K562 (cell line): ENCODE measurements at regions not wholly inside any gene's neighbourhood (a gene's known extent, or its start where the extent isn't known, plus 50 kb on each side); places are given as distances from the start of the nearest gene placed in this dataset.

Source experiments
- ATAC-seq: fragments of 200-7000 bp; cut with Tn5 transposase; 3 replicates; pipeline ENCODE4 v1.9.1; 2020; ENCODE audit warnings: moderate library complexity
- BruUV-seq: library from RNA; stranded (reverse); fragments of 400-500 nt; replicated peaks from 2 replicates; lab custom pipeline; 2021; lab: Mats Ljungman, UMichigan
- CTCF ChIA-PET: fragments of 300-600 bp; formaldehyde crosslinking; extraction: SDS; loops from one replicate; lab custom pipeline; 2021; ENCODE audit warnings: low intra/inter-chr PET ratio; lab: Yijun Ruan, JAX
- POLR2A ChIA-PET: fragments of 300-600, 350-650 bp; sonication (Branson Sonifier 250); formaldehyde crosslinking; extraction: SDS; loops from one replicate; lab custom pipeline; 2021; ENCODE audit warnings: antibody characterized with exemption, inconsistent platforms; lab: Yijun Ruan, JAX
- DNase-seq, 4 experiments: peaks; one replicate each; pipeline versions ENCODE4 v3.0.0 to v3.0.0-alpha.2; 2011 to 2018; ENCODE audit warnings: low spot score in 3 of 4, mixed read lengths in 3 of 4; ENCODE audit errors: extremely low read depth in 1 of 4
- FAIRE-seq: peaks from 2 replicates; lab custom pipeline; 2011; peaks lifted over from hg19 to GRCh38; lab: Jason Lieb, UNC
- H2AFZ ChIP-seq: 2 replicates; pipeline ENCODE4 v1.6.0; 2011; ENCODE audit warnings: low read depth, low read length, control low read depth, inconsistent platforms
- H3K27ac ChIP-seq: fragments of 200-600 bp; 3 replicates; pipeline ENCODE4 v1.8.0; 2011; ENCODE audit warnings: low read depth, mild to moderate bottlenecking, control low read depth, inconsistent platforms, low read length, moderate library complexity, mixed read lengths; ENCODE audit errors: extremely low read depth
- H3K27me3 ChIP-seq, 2 experiments: fragments of 300-600 bp in 1 of 2; 2 replicates in 1 of 2; 3 replicates in 1 of 2; pipeline versions ENCODE4 v1.6.0 to v1.8.0; 2011; ENCODE audit warnings: inconsistent platforms in 2 of 2, low read length in 2 of 2, mild to moderate bottlenecking in 1 of 2, mixed read lengths in 1 of 2, moderate library complexity in 1 of 2; ENCODE audit not compliant: control insufficient read depth in 2 of 2, insufficient read depth in 2 of 2
- H3K36me3 ChIP-seq: fragments of 300-600 bp; 3 replicates; pipeline ENCODE4 v1.8.0; 2011; ENCODE audit warnings: mild to moderate bottlenecking, low read length, inconsistent platforms; ENCODE audit not compliant: control insufficient read depth, insufficient read depth
- H3K4me1 ChIP-seq, 2 experiments: fragments of 200-600 bp in 1 of 2; replicated peaks in 1 of 2; 2 replicates in 1 of 2; 3 replicates in 1 of 2; pipeline versions ENCODE4 v1.5.1 to v1.8.0; 2011; ENCODE audit warnings: inconsistent platforms in 2 of 2, low read length in 2 of 2, mild to moderate bottlenecking in 1 of 2, mixed read lengths in 1 of 2, moderate library complexity in 1 of 2; ENCODE audit not compliant: control insufficient read depth in 2 of 2, insufficient read depth in 2 of 2
- H3K4me2 ChIP-seq: 2 replicates; pipeline ENCODE4 v1.6.1; 2011; ENCODE audit warnings: low read length, control low read depth, inconsistent platforms, mixed read lengths; ENCODE audit not compliant: insufficient read depth
- H3K4me3 ChIP-seq: fragments of 200-600 bp; sonication (generic), shearing (Covaris generic); 2 replicates; pipeline ENCODE4 v1.5.1; 2016; ENCODE audit warnings: control low read depth, inconsistent platforms
- H3K79me2 ChIP-seq: fragments of 200-600 bp; 3 replicates; pipeline ENCODE4 v1.8.0; 2011; ENCODE audit warnings: low read length, inconsistent platforms; ENCODE audit not compliant: control insufficient read depth, insufficient read depth
- H3K9ac ChIP-seq, 2 experiments: 2 replicates each; pipeline versions ENCODE4 v1.6.0 to v1.6.1; 2011; ENCODE audit warnings: low read depth in 2 of 2, low read length in 2 of 2, control low read depth in 1 of 2, inconsistent platforms in 1 of 2, mild to moderate bottlenecking in 1 of 2, mixed read lengths in 1 of 2; ENCODE audit not compliant: insufficient read depth in 1 of 2
- H3K9me1 ChIP-seq: one replicate; pipeline ENCODE4 v1.6.0; 2011; ENCODE audit warnings: inconsistent platforms, mild to moderate bottlenecking, low read length, moderate library complexity; ENCODE audit not compliant: control insufficient read depth, insufficient read depth
- H3K9me3 ChIP-seq: replicated peaks from 2 replicates; pipeline ENCODE4 v1.5.1; 2011; ENCODE audit warnings: low read depth, low read length, inconsistent platforms; ENCODE audit not compliant: control insufficient read depth, insufficient read depth
- H4K20me1 ChIP-seq: replicated peaks from 2 replicates; pipeline ENCODE4 v1.6.1; 2011; ENCODE audit warnings: low read length, inconsistent platforms, mixed read lengths; ENCODE audit not compliant: control insufficient read depth, insufficient read depth
- KDM5B ChIP-seq: fragments of 200-600 bp; sonication (generic); IDR thresholded peaks from 2 replicates; pipeline ENCODE4 v1.6.1; 2012; ENCODE audit warnings: low read depth, mild to moderate bottlenecking, moderate library complexity, low read length, control low read depth, inconsistent platforms; ENCODE audit not compliant: insufficient replicate concordance
- MCM5 ChIP-seq: fragments of 450-650 bp; IDR thresholded peaks from 2 replicates; pipeline ENCODE4 v1.6.1; 2016; ENCODE audit warnings: low read depth
- OTX1 ChIP-seq: fragments of 450-650 bp; formaldehyde crosslinking; IDR thresholded peaks from 2 replicates; pipeline ENCODE4 v1.4.0; 2022; ENCODE audit warnings: mild to moderate bottlenecking
- POLR2A ChIP-seq: fragments of 450-650 bp; conservative IDR thresholded peaks from 2 replicates; pipeline ENCODE4 v1.6.1; 2016
- SAFB ChIP-seq: fragments of 200-400 bp; formaldehyde crosslinking; IDR thresholded peaks from 2 replicates; pipeline ENCODE4 v1.6.1; 2017; ENCODE audit warnings: low read depth, low read length, borderline replicate concordance
- SRSF9 ChIP-seq: fragments of 200-400 bp; formaldehyde crosslinking; IDR thresholded peaks from 2 replicates; pipeline ENCODE4 v1.6.1; 2017; ENCODE audit warnings: low read depth, low read length, borderline replicate concordance
- ZBTB1 ChIP-seq: sonication (generic); formaldehyde crosslinking; IDR thresholded peaks from 2 replicates; pipeline ENCODE4 v1.8.1; 2023; ENCODE audit warnings: missing genetic modification reagents, low read depth, mild to moderate bottlenecking, borderline replicate concordance
- ZNF431 ChIP-seq: sonication (generic); formaldehyde crosslinking; IDR thresholded peaks from 2 replicates; pipeline ENCODE4 v1.8.0; 2022; ENCODE audit warnings: mild to moderate bottlenecking, missing genetic modification reagents
- ZNF785 ChIP-seq: fragments of 250-450 bp; sonication (Bioruptor Pico); IDR thresholded peaks from 2 replicates; pipeline ENCODE4 v1.4.0; 2020; ENCODE audit warnings: mild to moderate bottlenecking
- WGBS: fragments of 100-300 bp; shearing (Covaris generic); methylation state at CpG from one replicate; pipeline ENCODE4 v1.1.6; 2016; ENCODE audit warnings: low coverage, mixed read lengths; ENCODE audit not compliant: insufficient coverage; ENCODE audit errors: missing lambda C conversion rate; 5-methylcytosine and 5-hydroxymethylcytosine counted together
- in situ Hi-C: fragments of 300-500 bp; cut with MboI; formaldehyde crosslinking; loops from 4 replicates; pipeline ENCODE4 v1.15.0; 2018; ENCODE audit warnings: inconsistent platforms, mixed read lengths
- intact Hi-C: fragments of 100-400 bp; cut with micrococcal nuclease; formaldehyde crosslinking; loops from 2 replicates; pipeline ENCODE4 v1.14.2; 2022
- TF ChIP-seq, protein P1 (sequence below): fragments of 450-650 bp; formaldehyde crosslinking; IDR thresholded peaks from 2 replicates; pipeline ENCODE4 v1.4.0; 2020; ENCODE audit warnings: mild to moderate bottlenecking, moderate library complexity
- TF ChIP-seq, protein P2 (sequence below): IDR thresholded peaks from 2 replicates; pipeline ENCODE4 v1.6.1; 2011; ENCODE audit not compliant: insufficient read length; ENCODE audit errors: extremely low read depth
- TF ChIP-seq, protein P3 (sequence below), 2 experiments: fragments of 150-350 bp in 1 of 2; IDR thresholded peaks; 2 replicates each; pipeline ENCODE4 v1.6.1; 2012 to 2016; ENCODE audit warnings: low read depth in 2 of 2, low read length in 2 of 2, mild to moderate bottlenecking in 1 of 2, moderate library complexity in 1 of 2
- TF ChIP-seq, protein P4 (sequence below): fragments of 450-650 bp; IDR thresholded peaks from 2 replicates; pipeline ENCODE4 v1.6.1; 2018; ENCODE audit warnings: mild to moderate bottlenecking, low read depth; ENCODE audit not compliant: partially characterized antibody
- TF ChIP-seq, protein P5 (sequence below): fragments of 450-650 bp; formaldehyde crosslinking; IDR thresholded peaks from 2 replicates; pipeline ENCODE4 v1.4.0; 2020; ENCODE audit warnings: mild to moderate bottlenecking

DNA sequence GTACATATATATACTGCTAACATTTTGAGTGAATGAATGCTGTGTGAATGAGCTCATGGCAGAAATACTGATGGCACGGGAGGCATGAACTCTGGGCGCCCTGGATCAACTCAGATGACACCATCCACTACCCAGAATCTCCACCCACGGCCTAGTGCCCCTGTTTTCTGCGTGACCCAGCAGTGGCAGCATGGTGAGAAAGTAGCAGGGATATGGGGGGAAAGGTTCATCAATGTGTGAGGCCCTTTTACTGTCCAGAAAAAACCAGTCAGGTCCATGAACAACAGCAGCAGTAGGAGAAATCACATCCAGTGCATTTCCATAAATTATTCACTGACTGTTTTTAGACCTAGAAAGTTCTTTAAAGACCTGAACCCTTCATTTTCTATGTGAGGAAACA lies 391.0 kb upstream of the NRP1 start (continued):
- TF ChIP-seq, protein P1, sequence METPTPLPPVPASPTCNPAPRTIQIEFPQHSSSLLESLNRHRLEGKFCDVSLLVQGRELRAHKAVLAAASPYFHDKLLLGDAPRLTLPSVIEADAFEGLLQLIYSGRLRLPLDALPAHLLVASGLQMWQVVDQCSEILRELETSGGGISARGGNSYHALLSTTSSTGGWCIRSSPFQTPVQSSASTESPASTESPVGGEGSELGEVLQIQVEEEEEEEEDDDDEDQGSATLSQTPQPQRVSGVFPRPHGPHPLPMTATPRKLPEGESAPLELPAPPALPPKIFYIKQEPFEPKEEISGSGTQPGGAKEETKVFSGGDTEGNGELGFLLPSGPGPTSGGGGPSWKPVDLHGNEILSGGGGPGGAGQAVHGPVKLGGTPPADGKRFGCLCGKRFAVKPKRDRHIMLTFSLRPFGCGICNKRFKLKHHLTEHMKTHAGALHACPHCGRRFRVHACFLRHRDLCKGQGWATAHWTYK (CRISPR knock-in tag): no peak
- TF ChIP-seq ZBTB1 (CRISPR knock-in tag) (no peak), SRSF9 (no peak)
- TF ChIP-seq, protein P2, sequence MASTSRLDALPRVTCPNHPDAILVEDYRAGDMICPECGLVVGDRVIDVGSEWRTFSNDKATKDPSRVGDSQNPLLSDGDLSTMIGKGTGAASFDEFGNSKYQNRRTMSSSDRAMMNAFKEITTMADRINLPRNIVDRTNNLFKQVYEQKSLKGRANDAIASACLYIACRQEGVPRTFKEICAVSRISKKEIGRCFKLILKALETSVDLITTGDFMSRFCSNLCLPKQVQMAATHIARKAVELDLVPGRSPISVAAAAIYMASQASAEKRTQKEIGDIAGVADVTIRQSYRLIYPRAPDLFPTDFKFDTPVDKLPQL: no peak

DNA sequence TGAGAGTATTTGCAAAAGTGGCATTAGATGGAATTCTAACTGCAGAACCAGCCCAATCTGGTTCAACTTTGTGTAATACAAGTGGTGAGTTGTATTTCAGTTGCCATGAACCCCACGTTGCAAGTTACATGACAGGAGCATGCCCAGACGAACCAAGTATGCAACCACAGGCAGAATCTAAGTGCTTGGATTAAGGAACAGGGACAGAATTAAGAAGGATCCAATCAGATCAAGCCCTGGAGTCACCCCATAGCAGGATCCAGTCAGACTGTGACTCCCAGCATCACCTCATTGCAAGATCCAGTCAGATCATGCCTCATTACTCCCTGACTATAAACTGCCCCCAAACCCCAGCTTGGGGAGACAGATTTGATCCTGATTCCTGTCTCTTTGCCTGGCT lies 388.7 kb upstream of the NRP1 start:
- H4K20me1 ChIP-seq: no peaks in the 10 kb centered on the region
- no TSS peak for BruUV-seq
- TF ChIP-seq OTX1 (CRISPR knock-in tag): no peak
- TF ChIP-seq, protein P3, sequence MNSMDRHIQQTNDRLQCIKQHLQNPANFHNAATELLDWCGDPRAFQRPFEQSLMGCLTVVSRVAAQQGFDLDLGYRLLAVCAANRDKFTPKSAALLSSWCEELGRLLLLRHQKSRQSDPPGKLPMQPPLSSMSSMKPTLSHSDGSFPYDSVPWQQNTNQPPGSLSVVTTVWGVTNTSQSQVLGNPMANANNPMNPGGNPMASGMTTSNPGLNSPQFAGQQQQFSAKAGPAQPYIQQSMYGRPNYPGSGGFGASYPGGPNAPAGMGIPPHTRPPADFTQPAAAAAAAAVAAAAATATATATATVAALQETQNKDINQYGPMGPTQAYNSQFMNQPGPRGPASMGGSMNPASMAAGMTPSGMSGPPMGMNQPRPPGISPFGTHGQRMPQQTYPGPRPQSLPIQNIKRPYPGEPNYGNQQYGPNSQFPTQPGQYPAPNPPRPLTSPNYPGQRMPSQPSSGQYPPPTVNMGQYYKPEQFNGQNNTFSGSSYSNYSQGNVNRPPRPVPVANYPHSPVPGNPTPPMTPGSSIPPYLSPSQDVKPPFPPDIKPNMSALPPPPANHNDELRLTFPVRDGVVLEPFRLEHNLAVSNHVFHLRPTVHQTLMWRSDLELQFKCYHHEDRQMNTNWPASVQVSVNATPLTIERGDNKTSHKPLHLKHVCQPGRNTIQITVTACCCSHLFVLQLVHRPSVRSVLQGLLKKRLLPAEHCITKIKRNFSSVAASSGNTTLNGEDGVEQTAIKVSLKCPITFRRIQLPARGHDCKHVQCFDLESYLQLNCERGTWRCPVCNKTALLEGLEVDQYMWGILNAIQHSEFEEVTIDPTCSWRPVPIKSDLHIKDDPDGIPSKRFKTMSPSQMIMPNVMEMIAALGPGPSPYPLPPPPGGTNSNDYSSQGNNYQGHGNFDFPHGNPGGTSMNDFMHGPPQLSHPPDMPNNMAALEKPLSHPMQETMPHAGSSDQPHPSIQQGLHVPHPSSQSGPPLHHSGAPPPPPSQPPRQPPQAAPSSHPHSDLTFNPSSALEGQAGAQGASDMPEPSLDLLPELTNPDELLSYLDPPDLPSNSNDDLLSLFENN (IDR thresholded peaks at IDR 0.05; ENCODE audit: low read depth in 2 of 2, low read length in 2 of 2): no peak
- TF ChIP-seq KDM5B: no peak
- TF ChIP-seq, protein P4, sequence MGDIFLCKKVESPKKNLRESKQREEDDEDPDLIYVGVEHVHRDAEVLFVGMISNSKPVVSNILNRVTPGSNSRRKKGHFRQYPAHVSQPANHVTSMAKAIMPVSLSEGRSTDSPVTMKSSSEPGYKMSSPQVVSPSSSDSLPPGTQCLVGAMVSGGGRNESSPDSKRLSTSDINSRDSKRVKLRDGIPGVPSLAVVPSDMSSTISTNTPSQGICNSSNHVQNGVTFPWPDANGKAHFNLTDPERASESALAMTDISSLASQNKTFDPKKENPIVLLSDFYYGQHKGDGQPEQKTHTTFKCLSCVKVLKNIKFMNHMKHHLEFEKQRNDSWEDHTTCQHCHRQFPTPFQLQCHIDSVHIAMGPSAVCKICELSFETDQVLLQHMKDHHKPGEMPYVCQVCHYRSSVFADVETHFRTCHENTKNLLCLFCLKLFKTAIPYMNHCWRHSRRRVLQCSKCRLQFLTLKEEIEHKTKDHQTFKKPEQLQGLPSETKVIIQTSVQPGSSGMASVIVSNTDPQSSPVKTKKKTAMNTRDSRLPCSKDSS: no peak
- TF ChIP-seq MCM5: no peak
- no peak for TF ChIP-seq SAFB
- TF ChIP-seq ZNF785 (CRISPR knock-in tag): no peak
- TF ChIP-seq ZNF431 (CRISPR knock-in tag): no peak
- TF ChIP-seq, protein P5, sequence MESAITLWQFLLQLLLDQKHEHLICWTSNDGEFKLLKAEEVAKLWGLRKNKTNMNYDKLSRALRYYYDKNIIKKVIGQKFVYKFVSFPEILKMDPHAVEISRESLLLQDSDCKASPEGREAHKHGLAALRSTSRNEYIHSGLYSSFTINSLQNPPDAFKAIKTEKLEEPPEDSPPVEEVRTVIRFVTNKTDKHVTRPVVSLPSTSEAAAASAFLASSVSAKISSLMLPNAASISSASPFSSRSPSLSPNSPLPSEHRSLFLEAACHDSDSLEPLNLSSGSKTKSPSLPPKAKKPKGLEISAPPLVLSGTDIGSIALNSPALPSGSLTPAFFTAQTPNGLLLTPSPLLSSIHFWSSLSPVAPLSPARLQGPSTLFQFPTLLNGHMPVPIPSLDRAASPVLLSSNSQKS (CRISPR knock-in tag): no peak
- TF ChIP-seq POLR2A: no peak

More for the DNA sequence above, 388.7 kb upstream of the NRP1 start:
- no peaks in the 10 kb centered on the region for H3K36me3 ChIP-seq
- no peak overlapping the region for H3K9ac ChIP-seq
- WGBS: 2% methylated on average over 2 of the region's 2 CpGs
- H3K4me3 ChIP-seq: no peak overlapping the region
- ChIA-PET CTCF (no interaction called here), POLR2A (no interaction called here)
- no peaks in the 10 kb centered on the region for H3K79me2 ChIP-seq
- no peak overlapping the region for H3K27ac ChIP-seq
- no peaks in the 10 kb centered on the region for H3K9me3 ChIP-seq
- in situ Hi-C loops (no loop called here), intact Hi-C loops (no loop called here)
- no peak overlapping the region for H2AFZ ChIP-seq
- no peak for FAIRE-seq
- DNase-seq: no peak
- no peaks in the 10 kb centered on the region for H3K27me3 ChIP-seq
- H3K4me2 ChIP-seq: no peak overlapping the region
- no peaks in the 10 kb centered on the region for H3K4me1 ChIP-seq
- ATAC-seq: no peak
- H3K9me1 ChIP-seq: no peaks in the 10 kb centered on the region
